ENCODE measurements at regions not wholly inside any gene's neighbourhood (a gene's known extent, or its start where the extent isn't known, plus 50 kb on each side); places are given as distances from the start of the nearest gene placed in this dataset.
"Not testable (repeated sequence)": the region's sequence is repeated elsewhere in the genome, so short reads cannot be mapped to it uniquely, and the experiment has no call there.

DNA sequence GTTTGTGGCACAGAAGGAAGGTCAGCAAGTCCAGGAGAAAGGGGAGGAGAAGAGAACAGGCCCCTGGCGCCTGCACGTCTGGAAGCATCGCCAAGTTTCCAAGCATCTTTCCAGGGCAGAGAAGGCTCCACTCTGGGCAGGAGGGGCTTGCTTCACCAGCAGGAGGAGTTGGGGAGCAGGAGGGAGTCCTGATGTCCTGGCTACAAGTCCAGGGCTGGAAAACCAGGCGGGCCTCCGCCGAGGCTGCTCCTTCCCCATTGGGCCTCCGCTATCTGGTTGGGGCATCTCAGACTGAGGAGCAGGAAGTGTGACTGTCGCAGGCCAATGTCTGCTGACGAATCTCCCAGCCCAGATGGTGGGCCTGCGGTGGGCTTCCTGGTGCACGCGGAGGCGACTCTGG lies 421.9 kb downstream of the PREX1 start:
- no peak for DNase-seq (ENCODE audit: low read depth in 3 of 3)

DNA sequence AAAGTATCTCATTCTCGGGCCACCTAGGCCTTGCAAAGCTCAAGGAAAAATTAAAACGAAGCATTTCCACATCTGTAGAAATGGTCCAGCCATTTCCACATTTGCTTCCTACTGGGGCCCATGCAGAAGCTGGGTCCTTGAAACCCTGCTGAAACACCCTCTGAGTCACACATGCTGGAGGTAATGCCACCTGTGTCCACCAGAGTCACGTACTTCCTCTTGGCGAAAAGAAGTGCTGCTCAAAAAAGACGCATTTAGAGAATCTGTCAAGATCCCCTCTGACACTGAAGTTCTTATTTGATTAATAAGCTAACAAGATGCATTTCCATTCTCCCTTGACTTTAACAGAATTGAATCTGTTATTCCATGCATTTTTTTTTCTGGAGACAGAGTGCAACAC lies 423.2 kb downstream of the PREX1 start:
- no peak for DNase-seq (ENCODE audit: low read depth in 3 of 3)

DNA sequence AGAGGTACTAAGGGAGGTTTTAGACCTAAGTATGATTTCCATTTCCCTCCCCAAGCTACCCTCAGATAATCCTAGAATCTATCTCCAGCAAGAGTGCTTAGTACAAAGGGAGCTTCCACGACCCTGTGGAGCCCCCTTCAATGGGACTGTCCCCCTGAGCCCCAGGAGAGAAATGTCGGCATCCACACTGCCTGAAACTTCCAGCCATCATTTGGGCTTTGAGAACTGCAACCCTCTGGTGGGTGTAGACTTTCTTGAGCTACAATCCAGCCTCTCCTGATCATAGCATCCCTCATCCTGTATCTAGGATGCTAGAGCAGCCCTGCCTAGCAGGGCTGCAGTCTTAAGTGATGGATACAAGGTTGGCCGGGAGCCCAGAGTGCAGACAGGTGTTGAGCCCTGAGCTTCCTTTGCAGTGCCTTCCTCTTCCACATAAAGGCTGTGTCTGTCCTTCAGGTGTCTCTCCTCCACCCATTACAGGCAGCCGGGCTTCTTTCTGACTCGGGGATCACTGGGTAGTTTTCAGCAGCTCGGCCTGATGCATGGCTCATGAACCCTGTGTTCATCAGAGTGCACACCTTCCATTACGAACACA lies 424.5 kb downstream of the PREX1 start:
- no peak for DNase-seq (ENCODE audit: low read depth in 3 of 3)

DNA sequence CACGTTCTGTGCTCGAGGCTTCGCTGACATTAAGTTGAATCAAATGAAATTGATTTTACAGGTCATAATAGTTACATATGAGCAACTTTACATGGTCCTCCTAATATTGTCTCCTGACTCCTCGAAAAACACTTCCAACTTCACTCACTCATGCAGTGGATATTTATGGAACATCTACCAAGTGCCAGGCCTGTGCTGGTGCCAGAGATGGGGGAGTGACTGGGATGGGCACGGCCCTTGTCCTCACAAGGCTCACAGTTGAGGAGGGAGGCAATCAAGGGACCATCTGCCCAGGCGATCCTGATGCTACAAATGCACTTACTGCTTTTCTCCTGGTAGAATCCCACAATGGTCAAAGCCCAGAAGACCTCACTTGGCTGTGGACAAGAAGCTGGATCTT lies 426.4 kb downstream of the PREX1 start:
- DNase-seq (ENCODE audit: low read depth in 3 of 3) = no peak

DNA sequence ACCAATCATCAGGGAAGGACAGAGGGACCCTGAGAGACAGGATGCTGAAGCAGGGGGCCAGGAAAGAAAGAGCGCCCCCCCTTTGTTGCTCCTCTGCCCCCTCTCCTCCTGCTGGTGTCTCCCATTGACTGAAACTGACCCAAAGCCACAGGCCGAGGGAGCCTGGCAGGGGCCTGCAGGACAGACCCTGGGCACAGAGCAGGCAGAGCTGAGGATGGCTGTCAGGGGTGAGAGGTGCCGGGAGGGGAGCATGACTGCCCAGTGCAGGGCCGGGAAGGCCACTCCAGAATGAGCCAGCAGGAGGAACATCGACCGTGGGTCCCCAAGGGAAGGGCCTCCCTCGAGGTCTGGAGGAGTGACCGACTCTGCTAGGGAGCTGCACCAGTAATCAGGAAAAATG lies 427.8 kb downstream of the PREX1 start:
- DNase-seq (ENCODE audit: low read depth in 3 of 3) = no peak

DNA sequence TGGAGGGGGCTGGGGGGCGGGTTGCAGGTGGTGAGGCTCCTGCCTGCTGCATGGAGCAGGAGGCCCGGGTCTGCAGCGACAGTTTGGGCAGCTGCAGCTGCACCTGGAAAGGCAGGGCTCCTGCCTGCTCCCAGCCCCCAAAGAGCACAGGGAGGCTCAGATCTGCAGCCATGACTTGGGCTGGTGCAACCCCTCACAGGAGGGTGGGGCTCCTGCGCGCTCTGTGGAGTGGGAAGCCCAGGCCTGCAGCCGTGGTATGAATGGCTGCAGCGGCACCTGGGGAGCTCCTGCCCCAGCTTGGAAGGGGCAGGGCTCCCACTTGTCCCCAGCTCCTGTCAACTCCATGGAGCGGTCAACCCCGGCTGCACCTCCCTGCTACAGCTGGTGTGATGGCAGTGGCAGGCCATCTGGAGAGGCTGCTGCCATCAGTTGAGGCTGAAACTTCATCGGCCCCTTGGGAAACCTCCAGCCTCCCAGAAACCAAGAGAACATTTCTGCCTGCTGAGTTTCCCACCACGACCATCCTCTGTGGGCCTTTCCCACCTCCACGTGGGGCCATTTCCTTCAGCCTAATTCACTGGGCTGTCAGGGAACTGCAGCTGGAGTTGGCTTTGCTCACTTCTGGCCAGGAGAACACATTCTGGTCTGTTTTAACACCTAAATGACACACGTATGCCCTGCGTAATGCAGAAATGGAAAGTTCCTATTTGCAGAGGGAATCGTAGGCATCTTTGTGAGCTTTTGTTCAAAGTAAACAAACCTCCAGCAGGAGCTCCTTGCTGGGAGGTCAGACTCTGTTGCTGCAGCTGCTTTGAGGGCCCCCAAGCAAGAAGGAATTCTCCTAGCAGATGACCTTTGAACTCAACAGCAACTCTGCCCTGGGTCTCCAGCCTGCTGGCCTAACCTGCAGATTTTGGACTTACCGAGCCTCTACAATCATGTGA lies 429.0 kb downstream of the PREX1 start:
- no peak for DNase-seq (ENCODE audit: low read depth in 3 of 3)

DNA sequence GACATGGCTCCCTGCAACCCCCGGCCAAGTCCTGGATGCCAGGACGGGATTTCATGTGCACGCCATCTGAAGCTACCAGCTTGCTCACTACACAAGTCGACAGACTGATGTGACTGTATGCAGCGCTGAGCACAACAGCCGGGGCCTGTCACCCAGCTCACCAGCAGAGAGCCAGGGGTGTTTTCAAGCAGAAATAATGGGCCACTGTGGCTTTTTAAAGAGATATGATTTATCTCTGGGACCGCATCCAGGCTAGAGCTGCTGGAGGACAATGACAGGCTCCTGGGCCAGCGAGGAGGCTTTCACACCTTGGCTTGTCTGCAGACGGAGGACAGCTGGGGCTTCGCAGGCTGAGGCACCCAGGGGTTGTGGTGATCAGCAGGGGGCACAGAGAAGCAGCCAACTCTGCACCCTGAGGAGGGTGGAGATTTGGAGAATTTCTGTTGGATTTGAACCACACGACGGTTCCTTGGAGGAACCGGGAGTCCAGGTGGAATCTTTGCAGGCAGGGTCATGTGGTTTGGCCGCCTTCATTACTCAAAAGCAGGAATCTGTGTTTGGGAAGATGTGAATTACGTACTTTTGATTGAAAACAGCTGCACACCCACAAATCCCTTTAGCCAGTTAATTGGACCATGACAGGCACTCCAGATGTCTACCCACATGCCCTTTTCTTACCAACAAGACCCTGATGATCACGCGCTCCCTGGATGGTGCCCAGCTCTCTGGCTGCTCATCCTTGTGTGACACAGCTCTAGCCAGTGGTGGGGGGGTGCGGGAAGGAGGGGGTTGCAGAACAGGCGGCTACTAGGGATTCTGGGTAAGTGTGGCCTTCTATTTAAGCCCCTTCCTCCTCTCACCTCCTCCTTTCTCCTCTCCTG lies 430.6 kb downstream of the PREX1 start:
- not testable (repeated sequence) for DNase-seq (ENCODE audit: low read depth in 3 of 3)

DNA sequence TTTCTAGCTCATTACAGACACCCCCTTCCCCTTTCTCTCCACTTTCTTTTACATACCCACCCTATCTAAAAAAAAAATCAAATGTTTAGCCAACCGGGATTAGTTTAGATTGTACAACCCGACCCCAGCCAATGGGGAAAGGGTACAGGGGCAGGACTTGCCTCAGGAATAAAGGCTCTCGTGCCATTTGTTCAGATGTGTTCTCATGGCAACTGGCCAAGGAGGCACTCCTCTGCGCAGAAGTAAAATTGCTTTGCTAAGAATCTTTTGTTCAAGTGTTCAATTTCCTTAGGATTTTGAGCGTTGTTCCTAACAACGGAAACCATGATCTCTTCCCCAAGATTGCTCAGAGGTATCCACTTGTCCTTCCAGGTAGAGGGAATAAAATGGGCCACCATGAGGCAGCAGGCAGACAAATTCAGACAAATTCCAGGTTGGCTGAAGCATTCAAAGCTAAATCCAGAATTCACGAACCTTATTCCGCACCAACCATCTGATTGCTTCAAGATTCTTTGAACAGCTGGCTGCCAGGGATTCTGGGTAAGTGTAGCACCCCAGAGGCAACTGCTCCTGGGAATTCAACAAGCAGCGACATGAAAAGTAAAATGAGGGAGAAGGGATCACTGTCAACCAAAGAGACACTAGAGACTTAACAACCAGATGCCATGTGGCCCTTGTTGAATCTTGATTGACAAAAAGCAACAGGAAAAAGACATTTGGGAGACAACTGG lies 431.8 kb downstream of the PREX1 start:
- no peak for DNase-seq (ENCODE audit: low read depth in 3 of 3)

DNA sequence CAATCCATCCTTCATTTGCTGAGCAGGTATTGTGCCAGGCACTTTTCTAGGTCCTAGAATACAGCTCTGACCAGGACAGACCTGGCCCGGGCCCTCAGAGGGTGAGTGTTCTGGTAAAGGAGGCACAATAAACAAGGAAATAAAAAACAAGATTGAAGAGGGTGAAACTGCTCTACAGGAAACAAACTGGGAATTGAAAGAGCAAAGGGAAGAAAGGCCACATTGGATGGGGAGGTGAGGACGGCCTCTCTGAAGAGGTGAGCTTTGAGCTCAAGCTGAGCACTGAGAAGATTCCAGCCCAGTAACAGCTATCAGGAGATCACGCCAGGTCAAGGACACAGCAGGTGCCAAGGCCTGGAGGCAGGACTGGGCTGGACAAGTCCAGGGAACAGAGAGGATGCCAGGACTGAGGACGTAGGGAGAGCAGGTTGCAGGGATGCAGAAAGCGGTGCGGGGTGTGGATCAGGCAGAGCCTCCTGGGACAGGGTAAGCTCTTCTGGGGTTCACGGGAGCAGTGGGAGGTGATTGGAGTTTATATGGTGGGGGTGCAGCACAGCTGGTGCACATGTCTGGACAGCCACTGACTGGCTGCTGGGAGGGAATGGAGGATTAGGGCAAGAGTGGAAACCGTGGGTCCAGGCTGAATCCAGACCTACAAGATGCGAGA lies 433.3 kb downstream of the PREX1 start:
- DNase-seq (ENCODE audit: low read depth in 3 of 3) = no peak

DNA sequence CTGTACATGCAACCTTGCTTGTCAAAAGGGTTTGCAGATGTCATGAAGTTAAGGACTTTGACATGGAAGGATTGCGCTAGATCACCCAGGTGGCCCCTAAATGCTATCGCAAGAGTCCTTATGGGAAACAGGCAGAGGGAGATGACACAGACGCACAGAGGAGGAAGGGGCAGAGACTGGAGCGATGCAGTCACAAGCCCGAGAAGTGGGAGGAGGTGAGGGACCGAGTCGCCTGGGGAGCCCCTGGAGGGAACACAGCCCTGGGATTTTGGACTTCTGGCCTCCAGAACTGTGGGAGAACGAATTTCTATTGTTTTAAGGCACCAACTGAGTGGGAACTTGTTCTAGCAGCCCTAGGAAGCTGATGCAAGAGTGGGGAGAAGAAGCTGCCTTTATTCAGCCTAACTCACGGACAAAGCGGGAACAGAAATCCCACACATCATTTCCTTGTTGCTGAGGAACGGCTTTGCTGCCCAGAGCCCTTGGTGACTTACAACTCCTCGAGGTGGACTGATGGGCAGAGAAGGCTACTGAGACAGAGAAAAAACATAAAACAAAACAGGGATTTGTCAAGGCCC lies 434.0 kb downstream of the PREX1 start:
- no peak for DNase-seq (ENCODE audit: low read depth in 3 of 3)

DNA sequence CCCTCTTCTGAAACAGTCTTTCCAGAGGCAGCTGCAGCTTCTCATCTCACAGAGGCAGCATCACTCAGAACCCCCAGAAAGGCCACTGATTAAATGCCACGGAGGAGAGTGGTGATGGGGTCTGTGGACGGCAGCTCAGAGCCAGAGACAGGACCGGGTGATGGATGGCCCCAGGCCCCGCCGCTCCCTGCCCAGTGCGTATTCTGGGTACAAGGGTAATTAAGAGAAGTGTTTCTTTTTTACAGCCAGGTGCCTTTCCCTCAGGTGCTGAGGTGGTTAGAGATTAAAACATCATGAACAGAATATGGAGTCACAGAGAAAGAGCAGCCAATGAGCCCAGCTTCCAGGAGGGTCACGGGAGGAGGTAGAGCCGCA lies 434.5 kb downstream of the PREX1 start:
- no peak for DNase-seq (ENCODE audit: low read depth in 3 of 3)

DNA sequence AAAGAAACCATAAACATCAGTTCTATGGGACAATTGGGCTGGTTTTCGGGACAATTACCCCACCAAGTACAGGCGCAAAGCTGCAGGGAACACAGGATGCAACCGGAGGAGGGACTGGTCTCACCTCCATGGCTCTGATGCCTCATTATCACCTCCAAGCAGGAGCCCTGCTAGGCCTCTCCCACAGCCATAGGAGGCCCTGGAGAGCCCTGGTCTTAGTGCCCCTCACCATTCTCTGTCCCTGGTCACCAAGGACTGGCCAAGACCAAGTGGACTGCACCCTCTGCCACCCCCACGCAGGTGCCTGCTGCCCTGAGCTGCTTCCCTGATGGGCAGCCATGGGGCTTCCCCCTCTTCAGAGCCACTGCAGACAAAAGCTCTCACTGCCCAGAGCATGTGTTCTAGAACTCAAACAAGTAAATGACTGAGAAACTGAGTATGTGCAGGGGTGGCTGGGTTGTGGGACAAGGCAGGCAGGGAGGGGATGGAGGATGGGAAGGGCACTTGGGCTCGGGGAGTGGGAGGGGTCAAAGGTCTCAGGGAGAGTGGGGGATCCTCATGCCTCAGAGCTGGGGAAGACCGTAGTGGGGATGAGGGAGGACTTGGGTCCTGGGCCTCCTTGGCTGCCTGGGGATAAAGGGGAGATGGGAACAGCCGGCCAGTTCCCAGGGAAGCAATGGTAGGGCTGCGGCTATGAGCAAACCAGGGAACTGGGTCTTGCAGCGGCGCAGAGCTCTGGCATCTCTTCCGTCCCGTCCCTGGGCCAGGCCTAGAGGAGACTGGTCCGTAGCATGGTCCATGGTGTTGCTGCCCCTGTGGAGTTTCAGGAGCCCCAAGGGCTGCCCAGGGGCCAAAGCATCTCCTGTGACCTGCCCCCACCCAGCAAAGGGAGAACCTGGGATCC lies 435.1 kb downstream of the PREX1 start:
- no peak for DNase-seq (ENCODE audit: low read depth in 3 of 3)

DNA sequence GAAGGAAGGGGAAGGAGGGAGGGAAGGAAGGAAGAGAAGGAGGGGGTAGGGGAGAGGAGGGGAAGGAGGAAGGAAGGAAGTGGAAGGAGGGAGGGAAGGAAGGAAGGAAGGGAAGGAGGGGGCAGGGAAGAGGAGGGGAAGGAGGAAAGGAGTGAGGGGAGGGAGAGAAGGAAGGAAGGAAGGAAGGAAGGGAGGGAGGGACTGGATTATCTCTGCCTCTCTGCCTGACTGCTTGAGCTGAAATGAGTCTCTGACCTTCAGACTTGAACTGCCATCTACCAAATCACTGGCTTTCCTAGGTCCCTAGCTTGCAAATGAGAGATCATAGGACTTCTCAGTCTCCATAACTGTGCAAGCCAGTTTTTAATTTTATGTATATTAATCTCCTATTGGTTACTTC lies 436.8 kb downstream of the PREX1 start:
- no peak for DNase-seq (ENCODE audit: low read depth in 3 of 3)

DNA sequence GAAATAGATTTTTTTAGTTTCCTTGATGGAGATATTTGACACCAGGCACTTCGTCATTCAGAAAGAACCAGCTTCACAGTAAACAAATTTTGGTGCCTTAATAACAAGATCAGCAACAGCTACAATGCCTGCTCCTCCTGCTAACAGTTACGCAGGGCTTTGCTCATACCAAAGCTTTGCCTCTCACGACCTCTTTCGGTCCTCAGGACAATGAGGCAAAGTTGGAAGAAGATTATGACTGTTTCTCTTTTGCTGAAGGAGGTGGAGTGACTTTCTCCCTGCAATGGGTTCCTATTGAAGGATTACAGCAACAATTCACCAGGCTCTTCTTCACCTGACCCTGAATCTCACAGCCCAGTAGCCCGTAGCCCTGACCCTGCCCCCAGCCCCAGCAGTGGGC lies 440.1 kb downstream of the PREX1 start:
- no peak for DNase-seq (ENCODE audit: low read depth in 3 of 3)

DNA sequence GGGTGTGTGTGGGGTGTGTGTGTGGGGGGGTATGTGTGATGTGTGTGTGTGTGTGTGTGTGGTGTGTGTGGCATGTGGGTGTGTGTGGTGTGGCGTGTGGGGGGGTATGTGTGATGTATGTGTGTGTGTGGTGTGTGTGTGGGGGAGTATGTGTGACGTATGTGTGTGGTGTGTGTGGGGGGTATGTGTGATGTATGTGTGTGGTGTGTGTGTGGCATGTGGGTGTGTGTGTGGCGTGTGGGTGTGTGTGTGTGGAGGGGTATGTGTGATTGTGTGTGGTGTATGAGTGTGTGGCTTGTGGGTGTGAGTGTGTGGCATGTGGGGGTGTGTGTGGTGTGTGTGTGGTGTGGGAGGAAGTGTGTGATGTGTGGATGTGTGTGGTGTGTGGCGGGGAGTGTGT lies 442.3 kb downstream of the PREX1 start:
- no peak for DNase-seq (ENCODE audit: low read depth in 3 of 3)

DNA sequence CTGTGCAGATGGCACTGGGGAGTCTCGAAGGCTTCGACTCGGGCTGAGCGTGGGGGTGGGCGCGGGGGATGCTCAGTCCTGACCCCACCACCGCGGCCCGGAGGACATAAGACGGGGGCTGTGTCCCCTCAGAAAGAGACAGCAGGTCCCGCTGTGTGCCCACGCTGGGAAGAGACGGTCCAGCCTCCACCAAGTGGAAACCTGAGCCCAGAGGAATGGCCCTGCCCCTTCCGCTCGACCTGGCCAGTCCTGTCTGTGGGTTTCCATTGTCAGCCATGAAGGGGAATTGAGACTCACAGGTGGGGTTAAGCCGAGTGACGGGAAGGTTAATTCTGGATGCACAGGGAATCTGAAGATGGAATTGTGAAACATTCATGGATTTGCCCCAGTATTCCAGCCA lies 442.7 kb downstream of the PREX1 start:
- no peak for DNase-seq (ENCODE audit: low read depth in 3 of 3)

DNA sequence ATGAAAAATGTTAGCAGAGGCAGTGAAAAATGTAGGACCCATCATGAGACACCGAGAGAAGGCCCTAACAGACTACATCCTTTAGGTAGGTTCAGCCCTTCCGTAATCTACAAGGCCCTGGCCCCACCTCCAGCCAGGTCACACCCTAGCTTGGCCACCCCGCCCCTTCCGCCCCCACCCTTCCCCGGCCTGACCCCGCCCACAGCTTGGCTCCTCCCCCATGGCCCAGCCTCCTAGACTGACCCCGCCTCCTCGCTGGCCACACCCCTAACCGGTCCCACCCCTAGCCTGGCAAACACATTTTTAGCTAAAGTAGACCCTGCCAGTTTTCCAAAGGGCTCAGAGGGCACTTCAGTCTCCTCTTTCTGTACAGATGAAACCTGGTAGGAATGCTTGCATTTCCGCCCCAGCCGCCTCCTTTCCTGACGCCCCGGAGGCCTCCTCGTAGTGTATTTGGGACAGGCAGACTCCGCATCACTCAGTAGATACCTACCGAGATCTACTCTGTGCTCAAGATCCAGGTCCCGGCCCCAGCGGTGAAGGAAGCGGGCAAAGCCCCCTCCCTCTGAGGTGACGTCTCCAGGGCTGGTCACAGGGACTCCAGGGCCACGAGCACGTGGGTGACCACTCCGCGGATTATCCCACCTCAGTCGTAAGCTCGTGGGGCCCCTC lies 443.5 kb downstream of the PREX1 start:
- DNase-seq (ENCODE audit: low read depth in 3 of 3) = peak in 1 of 3 donors; percentile 12

DNA sequence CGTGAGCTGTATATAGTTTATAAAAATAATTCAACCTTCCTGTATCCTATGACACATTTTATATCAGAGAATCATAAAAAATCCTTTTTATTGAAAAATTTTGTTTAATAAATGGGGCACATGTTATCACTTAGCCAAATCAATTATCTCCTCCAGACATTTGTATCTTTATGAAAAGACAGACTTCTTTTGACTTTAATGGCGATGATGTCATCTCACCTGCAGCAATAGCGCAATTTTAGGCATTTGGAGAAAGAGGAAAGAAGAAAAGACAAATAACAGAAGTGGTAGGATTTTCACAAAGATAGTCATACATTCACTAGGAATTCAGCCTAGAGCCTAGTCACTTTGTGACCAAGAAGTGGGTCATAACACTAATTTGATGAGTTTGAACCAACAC lies 444.5 kb downstream of the PREX1 start:
- no peak for DNase-seq (ENCODE audit: low read depth in 3 of 3)

DNA sequence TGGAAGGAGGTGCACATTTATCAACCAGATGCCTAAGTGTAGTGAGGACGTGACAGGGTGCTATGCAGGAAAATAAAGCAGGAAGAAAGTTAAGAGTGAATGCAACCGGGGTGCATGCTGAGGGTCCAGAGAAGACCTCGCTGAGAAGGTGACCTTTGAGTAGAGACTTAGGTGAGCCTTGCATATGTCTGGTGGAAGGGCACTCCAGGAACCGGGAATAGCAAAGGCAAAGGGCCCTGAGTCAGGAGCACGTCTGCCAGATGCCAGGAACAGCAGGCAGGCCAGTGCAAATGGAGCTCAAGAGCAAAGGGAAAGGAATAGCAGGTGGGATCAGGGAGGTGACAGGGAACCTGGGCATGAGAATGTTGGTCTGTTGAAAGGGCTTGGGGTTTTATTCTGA lies 445.5 kb downstream of the PREX1 start:
- DNase-seq (ENCODE audit: low read depth in 3 of 3) = no peak

Measured in stimulated activated CD4-positive, alpha-beta T cell treated with anti-CD3 and anti-CD28 coated beads, TNF-alpha, amount 100 ng/mL, for 48 hours (primary cell).